Gastroesophageal sphincter (tissue), 4 donors: ENCODE measurements at regions not wholly inside any gene's neighbourhood (a gene's known extent, or its start where the extent isn't known, plus 50 kb on each side); places are given as distances from the start of the nearest gene placed in this dataset.

Experiments used
- ATAC-seq: fragments of 150-250 bp; one replicate; pipeline ENCODE4 v1.9.1; 2016; ENCODE audit warnings: mild to moderate bottlenecking, moderate library complexity
- H3K27ac ChIP-seq, 4 donors: fragments of 200-600 bp; sonication (generic) in 3 of 4; 1 replicate in 3 of 4; 2 replicates in 1 of 4; pipeline ENCODE4 v1.5.1; 2016 to 2019
- H3K27me3 ChIP-seq: fragments of 200-600 bp; sonication (generic); one replicate; pipeline ENCODE4 v1.5.1; 2019
- H3K36me3 ChIP-seq, 2 donors: fragments of 200-600 bp; sonication (generic); one replicate each; pipeline ENCODE4 v1.5.1; 2019; ENCODE audit warnings: control low read depth in 1 of 2
- H3K4me1 ChIP-seq, 3 donors: fragments of 200-600 bp; sonication (generic); 1 replicate in 2 of 3; 2 replicates in 1 of 3; pipeline ENCODE4 v1.5.1; 2016 to 2019; ENCODE audit warnings: control low read depth in 2 of 3
- H3K4me3 ChIP-seq, 2 donors: fragments of 200-600 bp; sonication (generic); one replicate each; pipeline ENCODE4 v1.5.1; 2019; ENCODE audit warnings: mild to moderate bottlenecking in 1 of 2, moderate library complexity in 1 of 2
- H3K9me3 ChIP-seq, 3 donors: fragments of 200-600 bp; sonication (generic); one replicate each; pipeline ENCODE4 v1.5.1; 2017 to 2019; ENCODE audit warnings: control low read depth in 2 of 3
- EP300 ChIP-seq: sonication (generic); formaldehyde crosslinking; IDR thresholded peaks from one replicate; pipeline ENCODE4 v1.6.1; 2017; ENCODE audit warnings: antibody characterized with exemption, mild to moderate bottlenecking
- POLR2A ChIP-seq, 2 donors: fragments of 450-650 bp; IDR thresholded peaks; one replicate each; pipeline ENCODE4 v1.6.1; 2017; ENCODE audit warnings: antibody characterized with exemption in 2 of 2, mild to moderate bottlenecking in 2 of 2, moderate library complexity in 1 of 2
- POLR2AphosphoS5 ChIP-seq: sonication (generic); formaldehyde crosslinking; IDR thresholded peaks from one replicate; pipeline ENCODE4 v1.6.1; 2017; ENCODE audit warnings: antibody characterized with exemption
- WGBS, 2 donors: methylation state at CpG; one replicate each; pipeline ENCODE4 v1.1.5; 2018; ENCODE audit warnings: low coverage in 1 of 2; 5-methylcytosine and 5-hydroxymethylcytosine counted together
- TF ChIP-seq, protein P1 (sequence below), 4 experiments: fragments of 200-600 bp in 2 of 4; fragments of 450-650 bp in 2 of 4; sonication (generic) in 1 of 4; IDR thresholded peaks; one replicate each; pipeline ENCODE4 v1.5.1; 2017 to 2019; ENCODE audit warnings: antibody characterized with exemption in 4 of 4, mild to moderate bottlenecking in 2 of 4, moderate library complexity in 2 of 4

GRCh38 chr2:217218269-217219163 is 358.7 kb upstream of the TNP1 start:
- Histone ChIP-seq H3K4me3 (no peak overlapping the region), H3K4me1 (peaks cover 0 to 22% (median 0%) of the 10 kb centered on the region in 3 donors), H3K9me3 (no peaks in the 10 kb centered on the region), H3K27ac (no peak overlapping the region), H3K27me3 (no peaks in the 10 kb centered on the region), H3K36me3 (no peaks in the 10 kb centered on the region)
- no peak for ATAC-seq
- TF ChIP-seq EP300 (no peak), POLR2A (IDR thresholded peaks at IDR 0.05) (no peak), POLR2AphosphoS5 (no peak)
- TF ChIP-seq, protein P1, sequence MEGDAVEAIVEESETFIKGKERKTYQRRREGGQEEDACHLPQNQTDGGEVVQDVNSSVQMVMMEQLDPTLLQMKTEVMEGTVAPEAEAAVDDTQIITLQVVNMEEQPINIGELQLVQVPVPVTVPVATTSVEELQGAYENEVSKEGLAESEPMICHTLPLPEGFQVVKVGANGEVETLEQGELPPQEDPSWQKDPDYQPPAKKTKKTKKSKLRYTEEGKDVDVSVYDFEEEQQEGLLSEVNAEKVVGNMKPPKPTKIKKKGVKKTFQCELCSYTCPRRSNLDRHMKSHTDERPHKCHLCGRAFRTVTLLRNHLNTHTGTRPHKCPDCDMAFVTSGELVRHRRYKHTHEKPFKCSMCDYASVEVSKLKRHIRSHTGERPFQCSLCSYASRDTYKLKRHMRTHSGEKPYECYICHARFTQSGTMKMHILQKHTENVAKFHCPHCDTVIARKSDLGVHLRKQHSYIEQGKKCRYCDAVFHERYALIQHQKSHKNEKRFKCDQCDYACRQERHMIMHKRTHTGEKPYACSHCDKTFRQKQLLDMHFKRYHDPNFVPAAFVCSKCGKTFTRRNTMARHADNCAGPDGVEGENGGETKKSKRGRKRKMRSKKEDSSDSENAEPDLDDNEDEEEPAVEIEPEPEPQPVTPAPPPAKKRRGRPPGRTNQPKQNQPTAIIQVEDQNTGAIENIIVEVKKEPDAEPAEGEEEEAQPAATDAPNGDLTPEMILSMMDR (IDR thresholded peaks at IDR 0.05): no peak
- WGBS, 2 donors: 71 to 76% methylated on average over 4 to 5 of the region's 5 CpGs

DNA sequence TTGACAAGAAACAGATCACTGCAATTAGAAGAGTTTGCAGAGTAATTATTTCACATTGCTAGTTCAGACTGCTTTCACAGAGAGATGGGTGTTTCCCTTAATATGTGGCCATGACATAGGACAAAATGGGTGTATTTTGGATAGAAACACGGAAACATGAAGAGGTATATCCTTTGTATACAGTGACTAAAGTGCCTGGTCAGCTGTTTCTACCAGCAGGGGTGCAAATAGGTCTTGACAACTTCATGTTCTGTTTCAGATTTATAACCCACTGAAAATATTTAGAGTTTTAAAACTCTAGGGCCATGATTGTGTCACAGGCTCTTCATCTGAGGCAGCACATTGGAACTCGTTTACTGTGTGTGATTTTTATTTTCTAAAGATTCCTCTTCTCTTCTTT is 357.1 kb upstream of the TNP1 start:
- Histone ChIP-seq H3K4me3 (no peak overlapping the region), H3K9me3 (no peaks in the 10 kb centered on the region), H3K27me3 (no peaks in the 10 kb centered on the region), H3K27ac (no peak overlapping the region), H3K36me3 (no peaks in the 10 kb centered on the region), H3K4me1 (peaks cover 0 to 12% (median 0%) of the 10 kb centered on the region in 3 donors)
- TF ChIP-seq POLR2A (IDR thresholded peaks at IDR 0.05): no peak
- no peak for TF ChIP-seq EP300
- TF ChIP-seq, protein P1 (IDR thresholded peaks at IDR 0.05): no peak
- no peak for TF ChIP-seq POLR2AphosphoS5
- ATAC-seq: no peak
- 74 to 86% methylated on average over 1 to 2 of the region's 2 CpGs for WGBS, 2 donors

- H3K4me1 ChIP-seq: peaks cover 0 to 11% (median 0%) of the 10 kb centered on the region in 3 donors
- no peaks in the 10 kb centered on the region for H3K27me3 ChIP-seq
- 83 to 85% methylated on average over 4 of the region's 4 CpGs for WGBS, 2 donors
- H3K4me3 ChIP-seq: no peak overlapping the region
- ATAC-seq: no peak
- H3K9me3 ChIP-seq: no peaks in the 10 kb centered on the region
- H3K36me3 ChIP-seq: no peaks in the 10 kb centered on the region
- TF ChIP-seq, protein P1 (IDR thresholded peaks at IDR 0.05): no peak
- TF ChIP-seq POLR2A (IDR thresholded peaks at IDR 0.05) (no peak), EP300 (no peak), POLR2AphosphoS5 (no peak)
- no peak overlapping the region for H3K27ac ChIP-seq
These were observed 356.5 kb upstream of the TNP1 start for GRCh38 chr2:217216316-217216715.

DNA sequence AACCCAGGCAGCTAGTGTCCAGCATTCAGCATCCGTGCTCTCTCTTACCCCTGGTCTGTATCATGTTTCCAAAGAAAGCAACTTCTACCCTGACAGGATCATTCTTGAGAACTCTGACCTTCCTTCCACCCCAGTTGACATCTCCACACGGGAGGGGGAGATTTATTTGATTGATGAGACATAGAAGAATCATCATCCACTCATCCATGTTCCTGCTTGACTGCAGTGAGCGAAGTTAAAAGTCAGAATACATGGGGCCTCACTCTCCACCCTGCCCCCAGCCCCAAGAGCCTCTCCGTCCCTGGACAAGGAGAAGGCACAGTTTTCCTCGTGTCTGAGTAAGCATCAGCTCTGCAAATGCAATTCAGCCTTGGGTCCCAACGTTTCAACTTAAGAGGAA is 356.0 kb upstream of the TNP1 start:
- Histone ChIP-seq H3K9me3 (no peaks in the 10 kb centered on the region), H3K4me3 (no peak overlapping the region), H3K4me1 (peaks cover 0 to 7% (median 0%) of the 10 kb centered on the region in 3 donors), H3K27me3 (no peaks in the 10 kb centered on the region), H3K27ac (no peak overlapping the region), H3K36me3 (no peaks in the 10 kb centered on the region)
- no peak for TF ChIP-seq POLR2AphosphoS5
- no peak for ATAC-seq
- WGBS, 2 donors: 77% methylated on average over 5 to 6 of the region's 6 CpGs

DNA sequence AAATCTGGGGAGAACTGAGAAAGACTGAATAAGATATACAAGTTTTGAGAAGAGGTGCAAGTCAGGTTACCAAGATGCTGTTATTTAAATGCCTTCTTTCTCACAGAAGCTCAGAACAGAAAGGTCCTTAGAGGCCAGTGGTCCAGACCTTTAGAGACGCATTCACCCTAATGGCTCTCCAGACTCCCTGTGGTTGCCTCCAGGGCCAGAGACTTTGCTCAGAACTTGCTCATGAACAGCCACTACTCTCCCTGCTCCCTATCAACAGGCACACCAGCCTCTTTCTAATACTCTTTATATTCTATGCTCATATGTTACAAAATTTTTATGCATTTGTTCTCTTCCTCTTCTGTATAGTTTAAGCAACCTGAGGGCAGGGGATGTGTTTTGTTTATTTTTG is 349.0 kb upstream of the TNP1 start:
- ATAC-seq: no peak
- H3K4me3 ChIP-seq: no peak overlapping the region
- 86 to 100% methylated on average over 1 of the region's 1 CpG for WGBS, 2 donors
- peaks cover 0 to 2% (median 0%) of the 10 kb centered on the region in 3 donors for H3K9me3 ChIP-seq
- TF ChIP-seq POLR2A (IDR thresholded peaks at IDR 0.05) (no peak), EP300 (no peak)
- TF ChIP-seq, protein P1 (IDR thresholded peaks at IDR 0.05): no peak
- no peaks in the 10 kb centered on the region for H3K4me1 ChIP-seq
- H3K27me3 ChIP-seq: no peaks in the 10 kb centered on the region
- H3K36me3 ChIP-seq: no peaks in the 10 kb centered on the region
- H3K27ac ChIP-seq: no peak overlapping the region
